Testis (tissue), 2 donors: ENCODE measurements at regions not wholly inside any gene's neighbourhood (a gene's known extent, or its start where the extent isn't known, plus 50 kb on each side); places are given as distances from the start of the nearest gene placed in this dataset.

ENCODE experiments used
- POLR2A ChIP-seq: fragments of 450-650 bp; IDR thresholded peaks from one replicate; pipeline ENCODE4 v1.6.1; 2017; ENCODE audit warnings: antibody characterized with exemption, mild to moderate bottlenecking, moderate library complexity
- TF ChIP-seq, protein P1 (sequence below), 3 experiments: fragments of 450-650 bp in 2 of 3; fragments of 200-600 bp in 1 of 3; sonication (generic) in 1 of 3; IDR thresholded peaks; one replicate each; pipeline ENCODE4 v1.5.1; 2016 to 2019; ENCODE audit warnings: antibody characterized with exemption in 3 of 3, mild to moderate bottlenecking in 2 of 3, moderate library complexity in 1 of 3

DNA sequence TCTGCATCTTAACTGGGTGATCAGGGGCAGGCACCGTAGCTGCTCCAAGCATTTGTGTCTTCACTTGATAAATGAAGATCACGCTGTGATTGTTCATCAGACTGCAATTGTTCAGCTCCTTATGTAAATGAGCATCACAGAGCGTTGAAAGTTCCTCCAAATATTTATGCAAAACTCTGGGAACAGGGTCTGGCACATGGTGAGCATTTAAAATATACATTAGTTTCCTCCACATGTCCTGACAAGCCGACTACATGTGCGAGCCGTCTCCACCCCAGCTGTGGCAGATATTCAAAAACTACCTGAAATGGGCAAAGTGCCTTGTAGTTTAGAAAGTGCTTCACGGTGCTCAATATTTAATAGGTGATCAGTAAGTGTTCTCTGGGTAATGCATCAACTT lies 175.1 kb upstream of the ID2 start:
- TF ChIP-seq, protein P1, sequence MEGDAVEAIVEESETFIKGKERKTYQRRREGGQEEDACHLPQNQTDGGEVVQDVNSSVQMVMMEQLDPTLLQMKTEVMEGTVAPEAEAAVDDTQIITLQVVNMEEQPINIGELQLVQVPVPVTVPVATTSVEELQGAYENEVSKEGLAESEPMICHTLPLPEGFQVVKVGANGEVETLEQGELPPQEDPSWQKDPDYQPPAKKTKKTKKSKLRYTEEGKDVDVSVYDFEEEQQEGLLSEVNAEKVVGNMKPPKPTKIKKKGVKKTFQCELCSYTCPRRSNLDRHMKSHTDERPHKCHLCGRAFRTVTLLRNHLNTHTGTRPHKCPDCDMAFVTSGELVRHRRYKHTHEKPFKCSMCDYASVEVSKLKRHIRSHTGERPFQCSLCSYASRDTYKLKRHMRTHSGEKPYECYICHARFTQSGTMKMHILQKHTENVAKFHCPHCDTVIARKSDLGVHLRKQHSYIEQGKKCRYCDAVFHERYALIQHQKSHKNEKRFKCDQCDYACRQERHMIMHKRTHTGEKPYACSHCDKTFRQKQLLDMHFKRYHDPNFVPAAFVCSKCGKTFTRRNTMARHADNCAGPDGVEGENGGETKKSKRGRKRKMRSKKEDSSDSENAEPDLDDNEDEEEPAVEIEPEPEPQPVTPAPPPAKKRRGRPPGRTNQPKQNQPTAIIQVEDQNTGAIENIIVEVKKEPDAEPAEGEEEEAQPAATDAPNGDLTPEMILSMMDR (IDR thresholded peaks at IDR 0.05), result no peak
- TF ChIP-seq POLR2A, result no peak
